Stimulated activated naive CD8-positive, alpha-beta T cell treated with anti-CD3 and anti-CD28 coated beads, Interleukin-15, Interleukin-2, amounts not matched to agents 100 U/mL and 50 U/mL, for 24 hours (primary cell): ENCODE measurements at regions not wholly inside any gene's neighbourhood (a gene's known extent, or its start where the extent isn't known, plus 50 kb on each side); places are given as distances from the start of the nearest gene placed in this dataset.
"Not testable (repeated sequence)": the region's sequence is repeated elsewhere in the genome, so short reads cannot be mapped to it uniquely, and the experiment has no call there.

Experiments
- ATAC-seq: fragments of 150-1000 bp; cut with Tn5 transposase; one replicate; pipeline ENCODE4 v1.10.0; 2021
- DNase-seq: peaks from one replicate; pipeline ENCODE4 v3.0.0; 2021

- ATAC-seq, result no peak
- no peak for DNase-seq
These were observed 179.9 kb upstream of the TSHZ3 start for GRCh38 chr19:31529121-31529520.

- DNase-seq (no peak), ATAC-seq (no peak)
These were observed 181.5 kb upstream of the TSHZ3 start for GRCh38 chr19:31530781-31531180.

GRCh38 chr19:31531326-31531725 lies 182.1 kb upstream of the TSHZ3 start:
- ATAC-seq (no peak), DNase-seq (no peak)

- no peak for DNase-seq
- no peak for ATAC-seq
These were observed 182.8 kb upstream of the TSHZ3 start for GRCh38 chr19:31532034-31532433.

- no peak for DNase-seq
- no peak for ATAC-seq
These were observed 183.9 kb upstream of the TSHZ3 start for GRCh38 chr19:31533114-31533513.

GRCh38 chr19:31534231-31534630 lies 185.0 kb upstream of the TSHZ3 start:
- no peak for DNase-seq
- no peak for ATAC-seq

GRCh38 chr19:31534786-31535657 lies 185.8 kb upstream of the TSHZ3 start:
- ATAC-seq, result no peak
- DNase-seq, result no peak

- DNase-seq, result no peak
- ATAC-seq, result no peak
These were observed 186.6 kb upstream of the TSHZ3 start for GRCh38 chr19:31535691-31536460.

- DNase-seq (no peak), ATAC-seq (no peak)
These were observed 187.9 kb upstream of the TSHZ3 start for GRCh38 chr19:31537136-31537535.

GRCh38 chr19:31537902-31538301 lies 188.7 kb upstream of the TSHZ3 start:
- ATAC-seq, DNase-seq: not testable (repeated sequence)

- ATAC-seq (no peak), DNase-seq (no peak)
These were observed 189.6 kb upstream of the TSHZ3 start for GRCh38 chr19:31538879-31539278.

- no peak for ATAC-seq
- no peak for DNase-seq
These were observed 190.2 kb upstream of the TSHZ3 start for GRCh38 chr19:31539386-31539785.

GRCh38 chr19:31541396-31541795 lies 192.2 kb upstream of the TSHZ3 start:
- ATAC-seq, result no peak
- no peak for DNase-seq

- ATAC-seq (no peak), DNase-seq (no peak)
These were observed 194.2 kb upstream of the TSHZ3 start for GRCh38 chr19:31543456-31543855.

- DNase-seq, result no peak
These were observed 196.5 kb upstream of the TSHZ3 start for GRCh38 chr19:31545777-31546176.

GRCh38 chr19:31546205-31546960 lies 197.1 kb upstream of the TSHZ3 start:
- ATAC-seq, result no peak
- DNase-seq, result no peak

More at GRCh38 chr19:31545777-31546176, 196.5 kb upstream of the TSHZ3 start:
- no peak for ATAC-seq

- DNase-seq, result no peak
- no peak for ATAC-seq
These were observed 199.7 kb upstream of the TSHZ3 start for GRCh38 chr19:31548941-31549340.

GRCh38 chr19:31553112-31553845 lies 204.0 kb upstream of the TSHZ3 start:
- DNase-seq (no peak), ATAC-seq (no peak)

GRCh38 chr19:31553846-31554215 lies 204.6 kb upstream of the TSHZ3 start:
- DNase-seq, result no peak
- ATAC-seq, result no peak

- ATAC-seq, result no peak
- no peak for DNase-seq
These were observed 205.1 kb upstream of the TSHZ3 start for GRCh38 chr19:31554360-31554759.

- ATAC-seq, result no peak
These were observed 206.5 kb upstream of the TSHZ3 start for GRCh38 chr19:31555634-31556215.

GRCh38 chr19:31559494-31559893 lies 210.3 kb upstream of the TSHZ3 start:
- ATAC-seq, result no peak

More at GRCh38 chr19:31555634-31556215, 206.5 kb upstream of the TSHZ3 start:
- no peak for DNase-seq

More at GRCh38 chr19:31559494-31559893, 210.3 kb upstream of the TSHZ3 start:
- no peak for DNase-seq
